ENCODE measurements at regions not wholly inside any gene's neighbourhood (a gene's known extent, or its start where the extent isn't known, plus 50 kb on each side); places are given as distances from the start of the nearest gene placed in this dataset.

- peak; percentile 32 for DNase-seq (ENCODE audit: extremely low read depth, low read depth)
- TF ChIP-seq, protein P1, sequence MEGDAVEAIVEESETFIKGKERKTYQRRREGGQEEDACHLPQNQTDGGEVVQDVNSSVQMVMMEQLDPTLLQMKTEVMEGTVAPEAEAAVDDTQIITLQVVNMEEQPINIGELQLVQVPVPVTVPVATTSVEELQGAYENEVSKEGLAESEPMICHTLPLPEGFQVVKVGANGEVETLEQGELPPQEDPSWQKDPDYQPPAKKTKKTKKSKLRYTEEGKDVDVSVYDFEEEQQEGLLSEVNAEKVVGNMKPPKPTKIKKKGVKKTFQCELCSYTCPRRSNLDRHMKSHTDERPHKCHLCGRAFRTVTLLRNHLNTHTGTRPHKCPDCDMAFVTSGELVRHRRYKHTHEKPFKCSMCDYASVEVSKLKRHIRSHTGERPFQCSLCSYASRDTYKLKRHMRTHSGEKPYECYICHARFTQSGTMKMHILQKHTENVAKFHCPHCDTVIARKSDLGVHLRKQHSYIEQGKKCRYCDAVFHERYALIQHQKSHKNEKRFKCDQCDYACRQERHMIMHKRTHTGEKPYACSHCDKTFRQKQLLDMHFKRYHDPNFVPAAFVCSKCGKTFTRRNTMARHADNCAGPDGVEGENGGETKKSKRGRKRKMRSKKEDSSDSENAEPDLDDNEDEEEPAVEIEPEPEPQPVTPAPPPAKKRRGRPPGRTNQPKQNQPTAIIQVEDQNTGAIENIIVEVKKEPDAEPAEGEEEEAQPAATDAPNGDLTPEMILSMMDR (IDR thresholded peaks at IDR 0.05; ENCODE audit: low read depth, low read length, missing control alignments), result peak; percentile 77
- no peak overlapping the region for H3K4me3 ChIP-seq (replicated peaks; ENCODE audit: low read depth, low read length)
Measured at GRCh38 chr17:55641676-55642081, 81.0 kb downstream of the TMEM100 start.

DNA sequence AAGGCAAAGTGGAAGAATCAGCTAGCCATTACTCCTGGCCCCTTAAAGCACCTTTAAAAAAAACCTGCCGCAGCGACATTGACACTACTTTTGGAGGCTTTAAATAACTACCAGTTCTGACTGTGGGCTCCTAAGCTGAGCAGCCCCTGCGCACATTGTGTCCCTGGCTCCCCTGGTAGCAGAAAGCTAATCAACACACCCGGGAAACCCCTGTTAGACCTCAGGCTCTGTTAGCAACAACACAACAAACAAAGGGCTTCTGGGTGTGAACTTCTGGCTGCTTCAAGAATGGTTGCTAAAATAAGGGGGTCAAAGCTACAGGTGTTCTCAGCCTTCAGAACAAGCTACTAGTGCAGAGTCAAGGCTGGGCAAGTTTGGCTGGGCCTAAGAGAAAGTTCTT, 83.6 kb downstream of the TMEM100 start:
- TF ChIP-seq, protein P1 (IDR thresholded peaks at IDR 0.05; ENCODE audit: low read depth, low read length, missing control alignments), result no peak
- no peak for DNase-seq (ENCODE audit: extremely low read depth, low read depth)

GRCh38 chr17:55635253-55635914, 87.3 kb downstream of the TMEM100 start:
- no peak for DNase-seq (ENCODE audit: extremely low read depth, low read depth)
- TF ChIP-seq, protein P1 (IDR thresholded peaks at IDR 0.05; ENCODE audit: low read depth, low read length, missing control alignments), result no peak
- H3K4me3 ChIP-seq (replicated peaks; ENCODE audit: low read depth, low read length), result no peak overlapping the region

More for the DNA sequence above, 83.6 kb downstream of the TMEM100 start:
- no peak overlapping the region for H3K4me3 ChIP-seq (replicated peaks; ENCODE audit: low read depth, low read length)

GRCh38 chr17:55634702-55635101, 88.0 kb downstream of the TMEM100 start:
- TF ChIP-seq, protein P1 (IDR thresholded peaks at IDR 0.05; ENCODE audit: low read depth, low read length, missing control alignments), result no peak
- H3K4me3 ChIP-seq (replicated peaks; ENCODE audit: low read depth, low read length), result no peak overlapping the region
- no peak for DNase-seq (ENCODE audit: extremely low read depth, low read depth)

DNA sequence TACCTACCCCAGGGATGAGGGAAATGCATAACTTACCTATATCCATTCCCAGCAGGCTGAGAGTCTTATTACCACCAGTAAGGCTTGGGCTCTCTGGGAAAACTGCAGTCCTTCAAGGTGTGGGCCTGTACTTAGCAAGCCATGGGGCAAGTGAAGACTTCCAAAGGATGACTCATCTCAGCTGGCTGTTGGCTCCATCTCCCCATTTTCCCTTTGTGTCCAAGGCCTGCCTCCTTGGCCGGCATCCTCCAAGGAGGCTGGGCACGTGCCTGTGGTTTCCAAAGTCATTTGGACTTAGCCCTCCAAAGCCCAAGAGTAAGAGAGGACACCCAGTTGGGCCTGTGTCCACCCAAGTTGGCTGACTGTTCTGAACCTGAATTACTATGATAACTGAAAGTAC, 89.8 kb downstream of the TMEM100 start:
- TF ChIP-seq, protein P1 (IDR thresholded peaks at IDR 0.05; ENCODE audit: low read depth, low read length, missing control alignments), result no peak
- DNase-seq (ENCODE audit: extremely low read depth, low read depth), result no peak
- H3K4me3 ChIP-seq (replicated peaks; ENCODE audit: low read depth, low read length), result no peak overlapping the region

GRCh38 chr17:55632236-55632635, 90.4 kb downstream of the TMEM100 start:
- TF ChIP-seq, protein P1 (IDR thresholded peaks at IDR 0.05; ENCODE audit: low read depth, low read length, missing control alignments), result no peak
- DNase-seq (ENCODE audit: extremely low read depth, low read depth), result no peak
- H3K4me3 ChIP-seq (replicated peaks; ENCODE audit: low read depth, low read length), result no peak overlapping the region

DNA sequence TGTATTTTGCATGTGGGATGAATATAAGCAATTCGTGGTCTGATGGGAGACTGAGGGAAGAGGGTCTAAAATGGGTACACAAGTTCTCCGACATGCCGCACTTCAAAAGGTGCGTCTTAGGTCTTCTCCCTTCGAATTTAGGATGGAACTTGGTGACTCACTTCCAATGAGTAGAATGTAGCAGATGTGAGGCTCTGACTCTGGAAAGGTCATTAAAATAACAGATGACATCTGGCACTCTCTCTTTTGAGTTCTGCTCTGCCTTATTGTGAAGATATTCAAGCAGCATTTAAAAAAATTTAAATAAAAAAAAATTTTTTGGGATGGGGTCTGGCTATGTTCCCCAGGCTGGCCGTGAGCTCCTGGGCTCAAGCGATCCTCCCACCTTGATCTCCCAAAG, 92.7 kb downstream of the TMEM100 start:
- DNase-seq (ENCODE audit: extremely low read depth, low read depth), result no peak
- H3K4me3 ChIP-seq (replicated peaks; ENCODE audit: low read depth, low read length), result no peak overlapping the region
- TF ChIP-seq, protein P1 (IDR thresholded peaks at IDR 0.05; ENCODE audit: low read depth, low read length, missing control alignments), result no peak

All from HFF-Myc (cell line).